Transverse colon (tissue), 4 donors: ENCODE measurements at regions not wholly inside any gene's neighbourhood (a gene's known extent, or its start where the extent isn't known, plus 50 kb on each side); places are given as distances from the start of the nearest gene placed in this dataset.

Experiments used
- CTCF ChIP-seq, 5 experiments: fragments of 200-600 bp in 3 of 5; fragments of 450-650 bp in 2 of 5; sonication (generic) in 3 of 5; IDR thresholded peaks; 1 replicate in 2 of 5; 2 replicates in 3 of 5; pipeline ENCODE4 v1.5.1; 2016 to 2017; ENCODE audit warnings: antibody characterized with exemption in 5 of 5, inconsistent platforms in 3 of 5, mild to moderate bottlenecking in 2 of 5, moderate library complexity in 1 of 5
- EP300 ChIP-seq: sonication (generic); formaldehyde crosslinking; IDR thresholded peaks from one replicate; pipeline ENCODE4 v1.6.1; 2017; ENCODE audit warnings: antibody characterized with exemption, low read depth
- POLR2AphosphoS5 ChIP-seq, 3 donors: sonication (generic); formaldehyde crosslinking; IDR thresholded peaks; one replicate each; pipeline ENCODE4 v1.6.1; 2016; ENCODE audit warnings: antibody characterized with exemption in 3 of 3

- TF ChIP-seq POLR2AphosphoS5 (IDR thresholded peaks at IDR 0.05): no peak
- TF ChIP-seq CTCF (IDR thresholded peaks at IDR 0.05): no peak
- TF ChIP-seq EP300: no peak
Observed at GRCh38 chr2:71950256-71951082, 197.2 kb downstream of the CYP26B1 start.
